A673 (cell line): ENCODE measurements at regions not wholly inside any gene's neighbourhood (a gene's known extent, or its start where the extent isn't known, plus 50 kb on each side); places are given as distances from the start of the nearest gene placed in this dataset.

Experiments used
- CTCF ChIP-seq: fragments of 300-800, 200-600 bp; sonication (generic); conservative IDR thresholded peaks from 2 replicates; pipeline ENCODE4 v1.5.1; 2017; ENCODE audit warnings: low read depth, mild to moderate bottlenecking, antibody characterized with exemption, low read length, moderate library complexity, mixed read lengths
- EZH2 ChIP-seq: fragments of 200-600 bp; sonication (generic); IDR thresholded peaks from 2 replicates; pipeline ENCODE4 v1.6.1; 2017; ENCODE audit warnings: borderline replicate concordance, low read depth, mild to moderate bottlenecking, mixed read lengths, antibody characterized with exemption, low read length; ENCODE audit not compliant: poor library complexity, severe bottlenecking

- TF ChIP-seq CTCF (no peak), EZH2 (no peak)
Observed at GRCh38 chr2:140057928-140058327, 1277.7 kb upstream of the NXPH2 start.
